ENCODE measurements at regions not wholly inside any gene's neighbourhood (a gene's known extent, or its start where the extent isn't known, plus 50 kb on each side); places are given as distances from the start of the nearest gene placed in this dataset.

DNA sequence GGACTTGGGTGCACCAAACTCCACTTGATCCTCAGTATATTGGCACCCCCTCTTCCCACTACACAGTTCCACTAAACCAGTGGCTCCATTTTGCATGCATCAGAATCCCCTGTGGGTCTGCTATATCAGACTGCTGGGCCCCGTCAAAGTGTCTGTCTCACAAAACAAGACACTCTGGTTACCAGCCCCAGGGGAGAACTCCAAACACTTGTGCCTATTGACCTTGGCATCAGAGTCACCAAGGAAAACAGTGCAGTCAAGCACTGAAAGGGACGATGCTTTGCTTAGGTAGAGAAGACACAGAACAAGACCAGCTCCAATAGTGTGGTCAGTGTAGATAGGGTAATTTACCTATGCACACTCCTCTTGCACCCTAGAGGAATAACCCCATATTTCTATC, 205.8 kb upstream of the RAI14 start:
- Mint-ChIP-seq H3K36me3 (peaks cover 16% of the 10 kb centered on the region), H3K4me3 (no peak overlapping the region), H3K27me3 (ENCODE audit: low read depth) (no peaks in the 10 kb centered on the region; the same call in 1 of the 2 replicates), H3K27ac (no peak overlapping the region), H3K4me1 (peaks cover 19% of the 10 kb centered on the region), H3K9me3 (peaks cover 30% of the 10 kb centered on the region)
- no peak for ATAC-seq
- CTCF ChIA-PET, result interaction anchor here (1.0 kb wide), 1 partner anchor 10 kb away, joined by 3 read pairs; no protein-coding TSS in a partner anchor
- no peak for DNase-seq (ENCODE audit: low spot score)
- POLR2A ChIA-PET, result no interaction called here
- TF ChIP-seq TEAD1 (CRISPR knock-in tag; IDR thresholded peaks at IDR 0.05) (no peak), E2F1 (CRISPR knock-in tag; IDR thresholded peaks at IDR 0.05) (no peak)
- TF ChIP-seq, protein P1, sequence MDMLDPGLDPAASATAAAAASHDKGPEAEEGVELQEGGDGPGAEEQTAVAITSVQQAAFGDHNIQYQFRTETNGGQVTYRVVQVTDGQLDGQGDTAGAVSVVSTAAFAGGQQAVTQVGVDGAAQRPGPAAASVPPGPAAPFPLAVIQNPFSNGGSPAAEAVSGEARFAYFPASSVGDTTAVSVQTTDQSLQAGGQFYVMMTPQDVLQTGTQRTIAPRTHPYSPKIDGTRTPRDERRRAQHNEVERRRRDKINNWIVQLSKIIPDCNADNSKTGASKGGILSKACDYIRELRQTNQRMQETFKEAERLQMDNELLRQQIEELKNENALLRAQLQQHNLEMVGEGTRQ (CRISPR knock-in tag; IDR thresholded peaks at IDR 0.05), result no peak

DNA sequence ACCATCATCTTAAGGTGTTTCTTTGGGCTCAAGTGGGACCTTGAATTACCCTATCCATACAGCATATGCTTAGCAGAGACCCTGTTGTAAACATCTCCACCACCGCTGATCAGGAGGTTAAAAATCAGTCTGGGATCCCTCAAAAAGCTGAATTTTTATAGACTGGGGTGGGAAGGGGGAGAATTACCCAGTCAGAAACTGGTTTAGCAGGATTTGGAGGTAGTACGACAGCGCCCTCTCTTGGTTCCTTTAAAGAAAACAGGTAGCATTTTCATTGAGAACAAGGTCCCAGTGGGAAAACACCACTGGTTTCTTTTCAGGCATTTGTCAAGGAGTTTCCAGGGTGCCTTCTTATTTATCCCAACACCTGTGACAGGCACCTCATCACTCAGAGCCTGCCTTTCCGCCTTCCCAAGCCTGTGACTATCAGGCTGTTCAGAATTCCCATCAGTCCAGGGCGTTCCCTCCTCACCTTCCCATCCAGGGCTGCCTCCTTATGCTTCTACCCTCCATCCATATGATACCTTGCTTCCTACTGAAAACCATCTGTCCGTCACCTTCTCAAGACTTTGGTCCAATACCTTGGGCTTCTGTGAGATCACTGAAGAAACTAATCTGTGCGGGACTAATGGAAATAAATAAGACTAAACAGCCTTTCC, 203.8 kb upstream of the RAI14 start:
- Mint-ChIP-seq H3K9me3 (peaks cover 31% of the 10 kb centered on the region), H3K4me1 (peaks cover 19% of the 10 kb centered on the region), H3K27ac (peak overlapping the region; percentile 4; the same call in 1 of the 2 replicates), H3K36me3 (peaks cover 19% of the 10 kb centered on the region), H3K4me3 (no peak overlapping the region), H3K27me3 (ENCODE audit: low read depth) (no peaks in the 10 kb centered on the region; the same call in 1 of the 2 replicates)
- no peak for DNase-seq (ENCODE audit: low spot score)
- CTCF ChIA-PET, result interaction anchor here (1.3 to 1.4 kb wide), 2 partner anchors 12 to 41 kb away, joined by 5 to 6 read pairs; no protein-coding TSS in a partner anchor
- TF ChIP-seq KAT7 (CRISPR knock-in tag; IDR thresholded peaks at IDR 0.05; ENCODE audit: borderline replicate concordance) (no peak), SP1 (CRISPR knock-in tag; conservative IDR thresholded peaks at IDR 0.05) (no peak), CREM (CRISPR knock-in tag; IDR thresholded peaks at IDR 0.05) (no peak), MYBL2 (CRISPR knock-in tag; IDR thresholded peaks at IDR 0.05) (no peak), ZBTB21 (CRISPR knock-in tag; IDR thresholded peaks at IDR 0.05; ENCODE audit: borderline replicate concordance) (no peak), ELF4 (CRISPR knock-in tag; IDR thresholded peaks at IDR 0.05; ENCODE audit: low read depth) (no peak), ZNF317 (CRISPR knock-in tag; IDR thresholded peaks at IDR 0.05; ENCODE audit: borderline replicate concordance, low read depth) (no peak), ATF1 (CRISPR knock-in tag; IDR thresholded peaks at IDR 0.05) (no peak), FOXK1 (CRISPR knock-in tag; IDR thresholded peaks at IDR 0.05) (no peak), SMAD4 (CRISPR knock-in tag; IDR thresholded peaks at IDR 0.05) (no peak), FOXP1 (CRISPR knock-in tag; IDR thresholded peaks at IDR 0.05; ENCODE audit: borderline replicate concordance) (no peak)
- TF ChIP-seq, protein P2, sequence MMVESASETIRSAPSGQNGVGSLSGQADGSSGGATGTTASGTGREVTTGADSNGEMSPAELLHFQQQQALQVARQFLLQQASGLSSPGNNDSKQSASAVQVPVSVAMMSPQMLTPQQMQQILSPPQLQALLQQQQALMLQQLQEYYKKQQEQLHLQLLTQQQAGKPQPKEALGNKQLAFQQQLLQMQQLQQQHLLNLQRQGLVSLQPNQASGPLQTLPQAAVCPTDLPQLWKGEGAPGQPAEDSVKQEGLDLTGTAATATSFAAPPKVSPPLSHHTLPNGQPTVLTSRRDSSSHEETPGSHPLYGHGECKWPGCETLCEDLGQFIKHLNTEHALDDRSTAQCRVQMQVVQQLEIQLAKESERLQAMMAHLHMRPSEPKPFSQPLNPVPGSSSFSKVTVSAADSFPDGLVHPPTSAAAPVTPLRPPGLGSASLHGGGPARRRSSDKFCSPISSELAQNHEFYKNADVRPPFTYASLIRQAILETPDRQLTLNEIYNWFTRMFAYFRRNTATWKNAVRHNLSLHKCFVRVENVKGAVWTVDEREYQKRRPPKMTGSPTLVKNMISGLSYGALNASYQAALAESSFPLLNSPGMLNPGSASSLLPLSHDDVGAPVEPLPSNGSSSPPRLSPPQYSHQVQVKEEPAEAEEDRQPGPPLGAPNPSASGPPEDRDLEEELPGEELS (CRISPR knock-in tag; IDR thresholded peaks at IDR 0.05), result no peak
- ATAC-seq, result peak; percentile 80
- POLR2A ChIA-PET, result no interaction called here

- no peak overlapping the region for H3K4me3 Mint-ChIP-seq
- CTCF ChIA-PET, result no interaction called here
- peaks cover 19% of the 10 kb centered on the region for H3K4me1 Mint-ChIP-seq
- ATAC-seq, result no peak
- peaks cover 41% of the 10 kb centered on the region for H3K36me3 Mint-ChIP-seq
- peaks cover 53% of the 10 kb centered on the region for H3K9me3 Mint-ChIP-seq
- no peaks in the 10 kb centered on the region; the same call in 1 of the 2 replicates for H3K27me3 Mint-ChIP-seq (ENCODE audit: low read depth)
- POLR2A ChIA-PET, result no interaction called here
- DNase-seq (ENCODE audit: low spot score), result no peak
- H3K27ac Mint-ChIP-seq, result no peak overlapping the region
- no peak for TF ChIP-seq ETV6 (CRISPR knock-in tag; IDR thresholded peaks at IDR 0.05)
- TF ChIP-seq ZNF532 (CRISPR knock-in tag; IDR thresholded peaks at IDR 0.05; ENCODE audit: borderline replicate concordance), result no peak
- TF ChIP-seq USF1 (CRISPR knock-in tag; IDR thresholded peaks at IDR 0.05), result no peak
- TF ChIP-seq, protein P3, sequence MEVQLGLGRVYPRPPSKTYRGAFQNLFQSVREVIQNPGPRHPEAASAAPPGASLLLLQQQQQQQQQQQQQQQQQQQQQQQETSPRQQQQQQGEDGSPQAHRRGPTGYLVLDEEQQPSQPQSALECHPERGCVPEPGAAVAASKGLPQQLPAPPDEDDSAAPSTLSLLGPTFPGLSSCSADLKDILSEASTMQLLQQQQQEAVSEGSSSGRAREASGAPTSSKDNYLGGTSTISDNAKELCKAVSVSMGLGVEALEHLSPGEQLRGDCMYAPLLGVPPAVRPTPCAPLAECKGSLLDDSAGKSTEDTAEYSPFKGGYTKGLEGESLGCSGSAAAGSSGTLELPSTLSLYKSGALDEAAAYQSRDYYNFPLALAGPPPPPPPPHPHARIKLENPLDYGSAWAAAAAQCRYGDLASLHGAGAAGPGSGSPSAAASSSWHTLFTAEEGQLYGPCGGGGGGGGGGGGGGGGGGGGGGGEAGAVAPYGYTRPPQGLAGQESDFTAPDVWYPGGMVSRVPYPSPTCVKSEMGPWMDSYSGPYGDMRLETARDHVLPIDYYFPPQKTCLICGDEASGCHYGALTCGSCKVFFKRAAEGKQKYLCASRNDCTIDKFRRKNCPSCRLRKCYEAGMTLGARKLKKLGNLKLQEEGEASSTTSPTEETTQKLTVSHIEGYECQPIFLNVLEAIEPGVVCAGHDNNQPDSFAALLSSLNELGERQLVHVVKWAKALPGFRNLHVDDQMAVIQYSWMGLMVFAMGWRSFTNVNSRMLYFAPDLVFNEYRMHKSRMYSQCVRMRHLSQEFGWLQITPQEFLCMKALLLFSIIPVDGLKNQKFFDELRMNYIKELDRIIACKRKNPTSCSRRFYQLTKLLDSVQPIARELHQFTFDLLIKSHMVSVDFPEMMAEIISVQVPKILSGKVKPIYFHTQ (CRISPR knock-in tag; IDR thresholded peaks at IDR 0.05), result no peak
- TF ChIP-seq ZNF671 (CRISPR knock-in tag; IDR thresholded peaks at IDR 0.05), result no peak
- no peak for TF ChIP-seq NR2C2 (CRISPR knock-in tag; IDR thresholded peaks at IDR 0.05)
Measured at GRCh38 chr5:34455098-34455497, 201.0 kb upstream of the RAI14 start.
